ENCODE measurements at regions not wholly inside any gene's neighbourhood (a gene's known extent, or its start where the extent isn't known, plus 50 kb on each side); places are given as distances from the start of the nearest gene placed in this dataset.

DNA sequence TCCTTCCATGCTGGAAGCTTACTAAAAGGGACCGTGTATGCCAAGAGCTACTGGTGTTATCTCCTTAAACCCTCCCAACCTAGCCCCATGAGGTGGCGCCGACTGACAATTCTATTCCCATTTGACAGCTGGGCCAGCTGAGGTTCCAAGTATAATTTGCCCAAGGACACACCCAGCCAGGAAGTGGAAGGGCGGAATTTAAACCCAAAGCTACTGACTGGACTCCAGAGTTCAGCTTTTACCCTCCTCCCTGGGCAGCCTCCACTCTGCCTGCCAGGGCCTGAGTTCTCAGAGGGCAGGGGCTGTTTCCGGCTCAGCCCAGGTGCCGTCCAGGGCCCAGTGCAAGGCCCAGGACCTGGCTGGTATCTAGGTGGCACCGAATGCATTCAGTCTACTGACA lies 71.8 kb downstream of the C9orf50 start:
- TF ChIP-seq, protein P1, sequence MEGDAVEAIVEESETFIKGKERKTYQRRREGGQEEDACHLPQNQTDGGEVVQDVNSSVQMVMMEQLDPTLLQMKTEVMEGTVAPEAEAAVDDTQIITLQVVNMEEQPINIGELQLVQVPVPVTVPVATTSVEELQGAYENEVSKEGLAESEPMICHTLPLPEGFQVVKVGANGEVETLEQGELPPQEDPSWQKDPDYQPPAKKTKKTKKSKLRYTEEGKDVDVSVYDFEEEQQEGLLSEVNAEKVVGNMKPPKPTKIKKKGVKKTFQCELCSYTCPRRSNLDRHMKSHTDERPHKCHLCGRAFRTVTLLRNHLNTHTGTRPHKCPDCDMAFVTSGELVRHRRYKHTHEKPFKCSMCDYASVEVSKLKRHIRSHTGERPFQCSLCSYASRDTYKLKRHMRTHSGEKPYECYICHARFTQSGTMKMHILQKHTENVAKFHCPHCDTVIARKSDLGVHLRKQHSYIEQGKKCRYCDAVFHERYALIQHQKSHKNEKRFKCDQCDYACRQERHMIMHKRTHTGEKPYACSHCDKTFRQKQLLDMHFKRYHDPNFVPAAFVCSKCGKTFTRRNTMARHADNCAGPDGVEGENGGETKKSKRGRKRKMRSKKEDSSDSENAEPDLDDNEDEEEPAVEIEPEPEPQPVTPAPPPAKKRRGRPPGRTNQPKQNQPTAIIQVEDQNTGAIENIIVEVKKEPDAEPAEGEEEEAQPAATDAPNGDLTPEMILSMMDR (IDR thresholded peaks at IDR 0.05 in 8 of 11, conservative IDR thresholded peaks at IDR 0.05 in 3 of 11) = no peak
- TF ChIP-seq POLR2AphosphoS5 (IDR thresholded peaks at IDR 0.05) = no peak
- TF ChIP-seq POLR2A (IDR thresholded peaks at IDR 0.05) = no peak
